OCI-LY7 (cell line): ENCODE measurements at regions not wholly inside any gene's neighbourhood (a gene's known extent, or its start where the extent isn't known, plus 50 kb on each side); places are given as distances from the start of the nearest gene placed in this dataset.

Source experiments
- CTCF ChIP-seq: fragments of 200-600 bp; sonication (generic); conservative IDR thresholded peaks from 2 replicates; pipeline ENCODE4 v1.5.1; 2014; ENCODE audit warnings: mild to moderate bottlenecking, antibody characterized with exemption, low read length, moderate library complexity, mixed read lengths
- EZH2phosphoT487 ChIP-seq: fragments of 200-600 bp; sonication (generic); IDR thresholded peaks from 2 replicates; pipeline ENCODE4 v1.6.1; 2018; ENCODE audit warnings: low read depth, borderline replicate concordance, mild to moderate bottlenecking, mixed run types, antibody characterized with exemption, low read length, moderate library complexity, mixed read lengths

GRCh38 chr1:228845101-228845500 is 109.8 kb downstream of the RHOU start:
- TF ChIP-seq CTCF = no peak
- no peak for TF ChIP-seq EZH2phosphoT487
